Neural cell (in vitro differentiated cells): ENCODE measurements at regions not wholly inside any gene's neighbourhood (a gene's known extent, or its start where the extent isn't known, plus 50 kb on each side); places are given as distances from the start of the nearest gene placed in this dataset.

ENCODE experiments used
- EP300 ChIP-seq: fragments of 450-650 bp; conservative IDR thresholded peaks from 2 replicates; pipeline ENCODE4 v1.6.1; 2014; ENCODE audit warnings: antibody characterized with exemption, mild to moderate bottlenecking, moderate library complexity; ENCODE audit not compliant: poor library complexity, severe bottlenecking
- POLR2AphosphoS5 ChIP-seq: IDR thresholded peaks from 2 replicates; pipeline ENCODE4 v1.6.1; 2012
- RAD21 ChIP-seq: fragments of 450-650 bp; conservative IDR thresholded peaks from 2 replicates; pipeline ENCODE4 v1.6.1; 2014; ENCODE audit warnings: antibody characterized with exemption, mild to moderate bottlenecking, moderate library complexity
- SMC3 ChIP-seq: fragments of 450-650 bp; conservative IDR thresholded peaks from 2 replicates; pipeline ENCODE4 v1.6.1; 2014; ENCODE audit warnings: antibody characterized with exemption, mild to moderate bottlenecking, moderate library complexity; ENCODE audit not compliant: poor library complexity
- TAF1 ChIP-seq: IDR thresholded peaks from 2 replicates; pipeline ENCODE4 v1.6.1; 2012; ENCODE audit warnings: low read depth
- TF ChIP-seq, protein P1 (sequence below): fragments of 450-650 bp; IDR thresholded peaks from 2 replicates; pipeline ENCODE4 v1.5.1; 2014; ENCODE audit warnings: antibody characterized with exemption, mild to moderate bottlenecking, moderate library complexity; ENCODE audit not compliant: poor library complexity, severe bottlenecking
- TF ChIP-seq, protein P2 (sequence below): IDR thresholded peaks from 2 replicates; pipeline ENCODE4 v1.6.1; 2012; ENCODE audit warnings: borderline replicate concordance

DNA sequence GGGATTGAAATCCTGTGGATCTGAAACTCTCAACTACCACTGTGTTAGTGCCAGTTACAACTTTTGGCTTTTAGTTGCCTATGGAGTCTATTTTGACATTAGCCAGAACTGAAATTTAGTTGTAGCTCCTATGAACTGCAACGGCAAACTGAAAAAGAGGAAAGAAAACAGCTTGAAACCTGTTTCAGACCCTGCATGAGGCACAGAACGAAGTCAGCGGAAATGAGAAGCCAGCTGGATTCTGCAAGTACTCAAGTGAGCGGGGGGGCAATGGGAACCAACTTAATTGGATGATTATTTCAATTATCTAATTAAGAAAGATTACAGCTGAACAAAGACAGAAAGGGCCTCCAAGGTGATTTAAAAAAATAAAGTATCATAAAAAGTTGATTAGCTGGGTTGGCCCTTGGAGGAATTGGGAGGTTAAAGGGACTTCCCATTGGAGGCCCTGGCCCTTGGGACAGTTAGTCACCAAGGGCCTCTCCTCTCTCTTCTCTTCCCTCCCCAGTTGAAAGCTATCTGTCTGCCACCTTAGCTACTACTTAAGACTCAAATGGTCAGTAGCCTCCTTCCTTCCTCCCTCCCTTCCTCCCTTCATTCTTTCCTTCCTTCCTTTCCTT is 352.1 kb downstream of the SHQ1 start:
- TF ChIP-seq, protein P1, sequence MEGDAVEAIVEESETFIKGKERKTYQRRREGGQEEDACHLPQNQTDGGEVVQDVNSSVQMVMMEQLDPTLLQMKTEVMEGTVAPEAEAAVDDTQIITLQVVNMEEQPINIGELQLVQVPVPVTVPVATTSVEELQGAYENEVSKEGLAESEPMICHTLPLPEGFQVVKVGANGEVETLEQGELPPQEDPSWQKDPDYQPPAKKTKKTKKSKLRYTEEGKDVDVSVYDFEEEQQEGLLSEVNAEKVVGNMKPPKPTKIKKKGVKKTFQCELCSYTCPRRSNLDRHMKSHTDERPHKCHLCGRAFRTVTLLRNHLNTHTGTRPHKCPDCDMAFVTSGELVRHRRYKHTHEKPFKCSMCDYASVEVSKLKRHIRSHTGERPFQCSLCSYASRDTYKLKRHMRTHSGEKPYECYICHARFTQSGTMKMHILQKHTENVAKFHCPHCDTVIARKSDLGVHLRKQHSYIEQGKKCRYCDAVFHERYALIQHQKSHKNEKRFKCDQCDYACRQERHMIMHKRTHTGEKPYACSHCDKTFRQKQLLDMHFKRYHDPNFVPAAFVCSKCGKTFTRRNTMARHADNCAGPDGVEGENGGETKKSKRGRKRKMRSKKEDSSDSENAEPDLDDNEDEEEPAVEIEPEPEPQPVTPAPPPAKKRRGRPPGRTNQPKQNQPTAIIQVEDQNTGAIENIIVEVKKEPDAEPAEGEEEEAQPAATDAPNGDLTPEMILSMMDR, result no peak
- TF ChIP-seq, protein P2, sequence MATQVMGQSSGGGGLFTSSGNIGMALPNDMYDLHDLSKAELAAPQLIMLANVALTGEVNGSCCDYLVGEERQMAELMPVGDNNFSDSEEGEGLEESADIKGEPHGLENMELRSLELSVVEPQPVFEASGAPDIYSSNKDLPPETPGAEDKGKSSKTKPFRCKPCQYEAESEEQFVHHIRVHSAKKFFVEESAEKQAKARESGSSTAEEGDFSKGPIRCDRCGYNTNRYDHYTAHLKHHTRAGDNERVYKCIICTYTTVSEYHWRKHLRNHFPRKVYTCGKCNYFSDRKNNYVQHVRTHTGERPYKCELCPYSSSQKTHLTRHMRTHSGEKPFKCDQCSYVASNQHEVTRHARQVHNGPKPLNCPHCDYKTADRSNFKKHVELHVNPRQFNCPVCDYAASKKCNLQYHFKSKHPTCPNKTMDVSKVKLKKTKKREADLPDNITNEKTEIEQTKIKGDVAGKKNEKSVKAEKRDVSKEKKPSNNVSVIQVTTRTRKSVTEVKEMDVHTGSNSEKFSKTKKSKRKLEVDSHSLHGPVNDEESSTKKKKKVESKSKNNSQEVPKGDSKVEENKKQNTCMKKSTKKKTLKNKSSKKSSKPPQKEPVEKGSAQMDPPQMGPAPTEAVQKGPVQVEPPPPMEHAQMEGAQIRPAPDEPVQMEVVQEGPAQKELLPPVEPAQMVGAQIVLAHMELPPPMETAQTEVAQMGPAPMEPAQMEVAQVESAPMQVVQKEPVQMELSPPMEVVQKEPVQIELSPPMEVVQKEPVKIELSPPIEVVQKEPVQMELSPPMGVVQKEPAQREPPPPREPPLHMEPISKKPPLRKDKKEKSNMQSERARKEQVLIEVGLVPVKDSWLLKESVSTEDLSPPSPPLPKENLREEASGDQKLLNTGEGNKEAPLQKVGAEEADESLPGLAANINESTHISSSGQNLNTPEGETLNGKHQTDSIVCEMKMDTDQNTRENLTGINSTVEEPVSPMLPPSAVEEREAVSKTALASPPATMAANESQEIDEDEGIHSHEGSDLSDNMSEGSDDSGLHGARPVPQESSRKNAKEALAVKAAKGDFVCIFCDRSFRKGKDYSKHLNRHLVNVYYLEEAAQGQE, result no peak
- TF ChIP-seq TAF1 (no peak), EP300 (no peak), POLR2AphosphoS5 (no peak), RAD21 (no peak), SMC3 (no peak)
